ENCODE measurements at regions not wholly inside any gene's neighbourhood (a gene's known extent, or its start where the extent isn't known, plus 50 kb on each side); places are given as distances from the start of the nearest gene placed in this dataset.

- TF ChIP-seq POLR2AphosphoS2 (IDR thresholded peaks at IDR 0.05; ENCODE audit: low read depth, low read length) (no peak), ZBTB33 (IDR thresholded peaks at IDR 0.05) (no peak), NKRF (conservative IDR thresholded peaks at IDR 0.05) (no peak), SMAD1 (IDR thresholded peaks at IDR 0.05; ENCODE audit: low read depth, partially characterized antibody) (no peak)
Measured at GRCh38 chr4:174575436-174575835, 53.1 kb upstream of the HPGD start (continued).

Measured in GM12878 (cell line).